ENCODE measurements at regions not wholly inside any gene's neighbourhood (a gene's known extent, or its start where the extent isn't known, plus 50 kb on each side); places are given as distances from the start of the nearest gene placed in this dataset.

DNA sequence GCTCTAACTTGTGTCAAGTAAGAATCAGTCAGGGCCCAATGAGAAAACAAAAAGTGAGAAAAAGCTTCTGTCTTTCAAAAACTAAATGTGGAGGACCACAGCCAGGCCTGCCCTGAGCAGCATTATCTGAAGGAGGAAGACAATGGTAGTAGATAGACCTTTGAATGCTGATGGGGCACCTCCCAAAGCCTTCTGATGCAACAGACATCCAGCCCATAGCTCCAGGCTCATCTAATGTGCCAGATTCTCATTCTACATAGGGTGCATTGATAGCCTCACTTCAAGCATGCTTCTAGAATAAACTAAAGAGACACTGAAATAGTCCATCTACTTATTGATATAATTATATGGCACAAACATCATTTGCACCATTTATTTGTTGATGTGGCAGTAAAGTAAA is 351.6 kb downstream of the HHIPL2 start:
- TF ChIP-seq, protein P1, sequence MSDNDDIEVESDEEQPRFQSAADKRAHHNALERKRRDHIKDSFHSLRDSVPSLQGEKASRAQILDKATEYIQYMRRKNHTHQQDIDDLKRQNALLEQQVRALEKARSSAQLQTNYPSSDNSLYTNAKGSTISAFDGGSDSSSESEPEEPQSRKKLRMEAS (IDR thresholded peaks at IDR 0.05) = no peak
- TF ChIP-seq POLR2AphosphoS5 (IDR thresholded peaks at IDR 0.05; ENCODE audit: low read depth, low read length) (no peak), ZNF274 (IDR thresholded peaks at IDR 0.05; ENCODE audit: low read depth, low read length) (no peak), POLR2A (IDR thresholded peaks at IDR 0.05; ENCODE audit: borderline replicate concordance, extremely low read depth, insufficient read depth, insufficient read length) (no peak), FOSL1 (IDR thresholded peaks at IDR 0.05; ENCODE audit: low read depth) (no peak), CBX3 (IDR thresholded peaks at IDR 0.05; ENCODE audit: low read depth) (no peak)
- TF ChIP-seq, protein P2, sequence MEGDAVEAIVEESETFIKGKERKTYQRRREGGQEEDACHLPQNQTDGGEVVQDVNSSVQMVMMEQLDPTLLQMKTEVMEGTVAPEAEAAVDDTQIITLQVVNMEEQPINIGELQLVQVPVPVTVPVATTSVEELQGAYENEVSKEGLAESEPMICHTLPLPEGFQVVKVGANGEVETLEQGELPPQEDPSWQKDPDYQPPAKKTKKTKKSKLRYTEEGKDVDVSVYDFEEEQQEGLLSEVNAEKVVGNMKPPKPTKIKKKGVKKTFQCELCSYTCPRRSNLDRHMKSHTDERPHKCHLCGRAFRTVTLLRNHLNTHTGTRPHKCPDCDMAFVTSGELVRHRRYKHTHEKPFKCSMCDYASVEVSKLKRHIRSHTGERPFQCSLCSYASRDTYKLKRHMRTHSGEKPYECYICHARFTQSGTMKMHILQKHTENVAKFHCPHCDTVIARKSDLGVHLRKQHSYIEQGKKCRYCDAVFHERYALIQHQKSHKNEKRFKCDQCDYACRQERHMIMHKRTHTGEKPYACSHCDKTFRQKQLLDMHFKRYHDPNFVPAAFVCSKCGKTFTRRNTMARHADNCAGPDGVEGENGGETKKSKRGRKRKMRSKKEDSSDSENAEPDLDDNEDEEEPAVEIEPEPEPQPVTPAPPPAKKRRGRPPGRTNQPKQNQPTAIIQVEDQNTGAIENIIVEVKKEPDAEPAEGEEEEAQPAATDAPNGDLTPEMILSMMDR (IDR thresholded peaks at IDR 0.05 in 2 of 3, conservative IDR thresholded peaks at IDR 0.05 in 1 of 3; ENCODE audit: borderline replicate concordance in 1 of 3, insufficient read depth in 1 of 3, low read depth in 2 of 3, low read length in 2 of 3) = no peak
- TF ChIP-seq, protein P3, sequence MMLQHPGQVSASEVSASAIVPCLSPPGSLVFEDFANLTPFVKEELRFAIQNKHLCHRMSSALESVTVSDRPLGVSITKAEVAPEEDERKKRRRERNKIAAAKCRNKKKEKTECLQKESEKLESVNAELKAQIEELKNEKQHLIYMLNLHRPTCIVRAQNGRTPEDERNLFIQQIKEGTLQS (IDR thresholded peaks at IDR 0.05) = no peak
- TF ChIP-seq, protein P4, sequence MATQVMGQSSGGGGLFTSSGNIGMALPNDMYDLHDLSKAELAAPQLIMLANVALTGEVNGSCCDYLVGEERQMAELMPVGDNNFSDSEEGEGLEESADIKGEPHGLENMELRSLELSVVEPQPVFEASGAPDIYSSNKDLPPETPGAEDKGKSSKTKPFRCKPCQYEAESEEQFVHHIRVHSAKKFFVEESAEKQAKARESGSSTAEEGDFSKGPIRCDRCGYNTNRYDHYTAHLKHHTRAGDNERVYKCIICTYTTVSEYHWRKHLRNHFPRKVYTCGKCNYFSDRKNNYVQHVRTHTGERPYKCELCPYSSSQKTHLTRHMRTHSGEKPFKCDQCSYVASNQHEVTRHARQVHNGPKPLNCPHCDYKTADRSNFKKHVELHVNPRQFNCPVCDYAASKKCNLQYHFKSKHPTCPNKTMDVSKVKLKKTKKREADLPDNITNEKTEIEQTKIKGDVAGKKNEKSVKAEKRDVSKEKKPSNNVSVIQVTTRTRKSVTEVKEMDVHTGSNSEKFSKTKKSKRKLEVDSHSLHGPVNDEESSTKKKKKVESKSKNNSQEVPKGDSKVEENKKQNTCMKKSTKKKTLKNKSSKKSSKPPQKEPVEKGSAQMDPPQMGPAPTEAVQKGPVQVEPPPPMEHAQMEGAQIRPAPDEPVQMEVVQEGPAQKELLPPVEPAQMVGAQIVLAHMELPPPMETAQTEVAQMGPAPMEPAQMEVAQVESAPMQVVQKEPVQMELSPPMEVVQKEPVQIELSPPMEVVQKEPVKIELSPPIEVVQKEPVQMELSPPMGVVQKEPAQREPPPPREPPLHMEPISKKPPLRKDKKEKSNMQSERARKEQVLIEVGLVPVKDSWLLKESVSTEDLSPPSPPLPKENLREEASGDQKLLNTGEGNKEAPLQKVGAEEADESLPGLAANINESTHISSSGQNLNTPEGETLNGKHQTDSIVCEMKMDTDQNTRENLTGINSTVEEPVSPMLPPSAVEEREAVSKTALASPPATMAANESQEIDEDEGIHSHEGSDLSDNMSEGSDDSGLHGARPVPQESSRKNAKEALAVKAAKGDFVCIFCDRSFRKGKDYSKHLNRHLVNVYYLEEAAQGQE (IDR thresholded peaks at IDR 0.05; ENCODE audit: low read depth) = no peak

All from HCT116 (cell line).